ENCODE measurements at regions not wholly inside any gene's neighbourhood (a gene's known extent, or its start where the extent isn't known, plus 50 kb on each side); places are given as distances from the start of the nearest gene placed in this dataset.

- TF ChIP-seq CTCF (conservative IDR thresholded peaks at IDR 0.05; ENCODE audit: low read length): no peak
- no peak for TF ChIP-seq EZH2phosphoT487 (IDR thresholded peaks at IDR 0.05; ENCODE audit: borderline replicate concordance, low read depth, low read length)
These were observed 310.0 kb upstream of the LRIG3 start for GRCh38 chr12:59230334-59230733.
